GM12878 (cell line): ENCODE measurements at regions not wholly inside any gene's neighbourhood (a gene's known extent, or its start where the extent isn't known, plus 50 kb on each side); places are given as distances from the start of the nearest gene placed in this dataset.

Source experiments
- ATAC-seq: fragments of 200-7000 bp; cut with Tn5 transposase; 3 replicates; pipeline ENCODE4 v1.9.1; 2020; ENCODE audit warnings: mild to moderate bottlenecking, moderate library complexity
- BruUV-seq: library from RNA; stranded (reverse); fragments of 400-500 nt; replicated peaks from 2 replicates; lab custom pipeline; 2021; lab: Mats Ljungman, UMichigan
- CTCF ChIA-PET: fragments of 300-600 bp; sonication (Branson Sonifier 250); formaldehyde crosslinking; extraction: SDS; loops from one replicate; lab custom pipeline; 2021; ENCODE audit warnings: inconsistent platforms; lab: Yijun Ruan, JAX
- POLR2A ChIA-PET: fragments of 350-600 bp; formaldehyde crosslinking; extraction: SDS; loops from one replicate; lab custom pipeline; 2021; ENCODE audit warnings: inconsistent platforms; lab: Charles Lee
- RAD21 ChIA-PET: fragments of 300-600 bp; sonication (Branson Sonifier 250); formaldehyde crosslinking; loops from one replicate; lab custom pipeline; 2023; ENCODE audit warnings: antibody characterized with exemption; ENCODE audit not compliant: unreplicated experiment; lab: Charles Lee
- SMC1A ChIA-PET: fragments of 300-600 bp; sonication (Branson Sonifier 250); formaldehyde crosslinking; loops from one replicate; lab custom pipeline; 2023; ENCODE audit not compliant: unreplicated experiment, uncharacterized antibody; lab: Charles Lee
- DNase-seq: peaks from one replicate; pipeline ENCODE4 v3.0.0-alpha.2; 2011; ENCODE audit warnings: low read depth, low spot score
- FAIRE-seq: peaks from 3 replicates; lab custom pipeline; 2011; peaks lifted over from hg19 to GRCh38; lab: Jason Lieb, UNC
- H2AFZ ChIP-seq: 2 replicates; pipeline ENCODE4 v1.6.0; 2011; ENCODE audit warnings: low read depth, low read length, control low read depth; ENCODE audit not compliant: control insufficient read depth
- H3K27ac ChIP-seq: 2 replicates; pipeline ENCODE4 v1.5.1; 2011; ENCODE audit warnings: control low read depth; ENCODE audit not compliant: control insufficient read depth, insufficient read depth
- H3K27me3 ChIP-seq, 2 experiments: replicated peaks in 1 of 2; 2 replicates each; pipeline versions ENCODE4 v1.6.0 to v1.6.1; 2011; ENCODE audit warnings: low read length in 1 of 2; ENCODE audit not compliant: control insufficient read depth in 2 of 2, insufficient read depth in 2 of 2
- H3K36me3 ChIP-seq, 2 experiments: 2 replicates each; pipeline ENCODE4 v1.5.1; 2011; ENCODE audit warnings: low read length in 1 of 2; ENCODE audit not compliant: control insufficient read depth in 2 of 2, insufficient read depth in 2 of 2
- H3K4me1 ChIP-seq: 2 replicates; pipeline ENCODE4 v1.6.1; 2011; ENCODE audit warnings: mild to moderate bottlenecking, low read length, moderate library complexity, mixed read lengths; ENCODE audit not compliant: control insufficient read depth, insufficient read depth
- H3K4me2 ChIP-seq: 2 replicates; pipeline ENCODE4 v1.6.0; 2011; ENCODE audit warnings: control low read depth; ENCODE audit not compliant: control insufficient read depth, insufficient read depth
- H3K4me3 ChIP-seq: fragments of 200-600 bp; sonication (generic); 2 replicates; pipeline ENCODE4 v1.5.1; 2016
- H3K79me2 ChIP-seq: 2 replicates; pipeline ENCODE4 v1.6.0; 2011; ENCODE audit warnings: low read length; ENCODE audit not compliant: control insufficient read depth, insufficient read depth
- H3K9ac ChIP-seq: 2 replicates; pipeline ENCODE4 v1.8.0; 2011; ENCODE audit warnings: low read length, control low read depth, mixed read lengths; ENCODE audit not compliant: control insufficient read depth, insufficient read depth
- H3K9me3 ChIP-seq: replicated peaks from 3 replicates; pipeline ENCODE4 v1.5.1; 2011; ENCODE audit warnings: mild to moderate bottlenecking, low read length; ENCODE audit not compliant: control insufficient read depth, insufficient read depth
- H4K20me1 ChIP-seq: 2 replicates; pipeline ENCODE4 v1.6.0; 2011; ENCODE audit not compliant: control insufficient read depth, insufficient read depth
- BCL11A ChIP-seq: IDR thresholded peaks from 2 replicates; pipeline ENCODE4 v1.6.1; 2011; ENCODE audit warnings: low read depth, low read length
- CREB1 ChIP-seq: IDR thresholded peaks from 2 replicates; pipeline ENCODE4 v1.6.1; 2012; ENCODE audit warnings: low read depth, mild to moderate bottlenecking, inconsistent platforms
- KDM1A ChIP-seq: fragments of 200-600 bp; sonication (generic); IDR thresholded peaks from 2 replicates; pipeline ENCODE4 v1.6.1; 2016; ENCODE audit warnings: borderline replicate concordance
- NFYA ChIP-seq: IDR thresholded peaks from 2 replicates; pipeline ENCODE4 v1.6.1; 2011; ENCODE audit warnings: low read depth, mild to moderate bottlenecking, low read length, improper control_type of control experiment, borderline replicate concordance
- POLR2AphosphoS5 ChIP-seq: IDR thresholded peaks from 2 replicates; pipeline ENCODE4 v1.6.1; 2011; ENCODE audit warnings: mild to moderate bottlenecking, low read length, inconsistent platforms
- SKIL ChIP-seq: fragments of 450-650 bp; IDR thresholded peaks from 2 replicates; pipeline ENCODE4 v1.6.1; 2017; ENCODE audit warnings: mild to moderate bottlenecking, low read depth, inconsistent platforms; ENCODE audit not compliant: poor library complexity, severe bottlenecking
- SMARCA5 ChIP-seq: fragments of 450-650 bp; IDR thresholded peaks from 2 replicates; pipeline ENCODE4 v1.6.1; 2017; ENCODE audit warnings: mild to moderate bottlenecking
- SUZ12 ChIP-seq: fragments of 200-600 bp; sonication (generic); IDR thresholded peaks from one replicate; pipeline ENCODE4 v1.6.1; 2018; ENCODE audit warnings: antibody characterized with exemption, mild to moderate bottlenecking; ENCODE audit not compliant: unreplicated experiment
- ZNF207 ChIP-seq: fragments of 450-650 bp; IDR thresholded peaks from 2 replicates; pipeline ENCODE4 v1.6.1; 2014; ENCODE audit warnings: antibody characterized with exemption, mild to moderate bottlenecking, borderline replicate concordance
- ZNF274 ChIP-seq: IDR thresholded peaks from one replicate; pipeline ENCODE4 v1.8.0; 2011; ENCODE audit not compliant: insufficient read length, insufficient read depth
- WGBS: methylation state at CpG from one replicate; pipeline ENCODE4 v1.1.6; 2016; ENCODE audit warnings: low lambda C conversion rate; ENCODE audit not compliant: insufficient replicate concordance, insufficient coverage; ENCODE audit errors: missing lambda C conversion rate; 5-methylcytosine and 5-hydroxymethylcytosine counted together
- in situ Hi-C: fragments of 300-500 bp; cut with MboI; formaldehyde crosslinking; loops from 9 replicates; pipeline ENCODE4 v1.14.3; 2018; ENCODE audit warnings: mixed read lengths
- intact Hi-C: fragments of 100-400 bp; cut with micrococcal nuclease; formaldehyde crosslinking; loops from one replicate; pipeline ENCODE4 v1.14.2; 2022; ENCODE audit not compliant: unreplicated experiment
- TF ChIP-seq, protein P1 (sequence below): fragments of 450-650 bp; formaldehyde crosslinking; IDR thresholded peaks from 2 replicates; pipeline ENCODE4 v1.4.0; 2022; ENCODE audit warnings: mild to moderate bottlenecking, moderate library complexity
- TF ChIP-seq, protein P2 (sequence below): fragments of 450-650 bp; IDR thresholded peaks from 2 replicates; pipeline ENCODE4 v1.6.1; 2018; ENCODE audit warnings: mild to moderate bottlenecking, low read depth, moderate library complexity; ENCODE audit not compliant: partially characterized antibody
- TF ChIP-seq, protein P3 (sequence below): fragments of 450-650 bp; IDR thresholded peaks from 2 replicates; pipeline ENCODE4 v1.6.1; 2017; ENCODE audit warnings: mild to moderate bottlenecking, moderate library complexity

DNA sequence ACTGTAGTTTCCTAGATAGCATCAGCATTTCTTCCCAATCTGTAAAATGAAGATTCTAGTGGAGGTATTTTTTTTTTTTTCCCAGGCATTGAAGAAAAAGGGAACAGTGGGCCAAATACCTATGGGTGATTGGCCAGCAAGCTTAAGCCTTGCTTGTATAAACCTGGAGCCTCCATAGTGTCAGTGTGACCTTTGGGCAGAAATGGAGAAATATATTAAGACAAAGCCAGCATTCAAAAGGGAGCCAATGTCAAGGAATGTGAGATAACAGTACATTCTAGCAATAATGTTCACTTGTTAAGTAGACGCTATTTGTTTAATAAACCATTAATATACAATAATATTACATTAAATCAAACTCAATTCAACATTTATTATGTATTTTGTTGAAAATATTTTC is 275.4 kb downstream of the FOXA2 start:
- Histone ChIP-seq H3K4me3 (no peak overlapping the region), H3K4me1 (no peaks in the 10 kb centered on the region), H3K27ac (no peak overlapping the region), H3K9me3 (no peaks in the 10 kb centered on the region), H3K36me3 (no peaks in the 10 kb centered on the region), H3K79me2 (no peaks in the 10 kb centered on the region), H3K4me2 (no peak overlapping the region), H3K9ac (no peak overlapping the region), H4K20me1 (no peaks in the 10 kb centered on the region), H3K27me3 (no peaks in the 10 kb centered on the region), H2AFZ (no peak overlapping the region)
- ChIA-PET RAD21 (no interaction called here), SMC1A (no interaction called here), CTCF (no interaction called here), POLR2A (interaction anchor here (0.6 to 0.7 kb wide), 2 partner anchors 18 to 34 kb away, joined by 3 to 4 read pairs; no protein-coding TSS in a partner anchor)
- ATAC-seq = no peak
- WGBS = 38% methylated on average over 1 of the region's 1 CpG
- DNase-seq = no peak
- intact Hi-C loops = no loop called here
- in situ Hi-C loops = no loop called here
- no TSS peak for BruUV-seq
- no peak for FAIRE-seq
- TF ChIP-seq, protein P1, sequence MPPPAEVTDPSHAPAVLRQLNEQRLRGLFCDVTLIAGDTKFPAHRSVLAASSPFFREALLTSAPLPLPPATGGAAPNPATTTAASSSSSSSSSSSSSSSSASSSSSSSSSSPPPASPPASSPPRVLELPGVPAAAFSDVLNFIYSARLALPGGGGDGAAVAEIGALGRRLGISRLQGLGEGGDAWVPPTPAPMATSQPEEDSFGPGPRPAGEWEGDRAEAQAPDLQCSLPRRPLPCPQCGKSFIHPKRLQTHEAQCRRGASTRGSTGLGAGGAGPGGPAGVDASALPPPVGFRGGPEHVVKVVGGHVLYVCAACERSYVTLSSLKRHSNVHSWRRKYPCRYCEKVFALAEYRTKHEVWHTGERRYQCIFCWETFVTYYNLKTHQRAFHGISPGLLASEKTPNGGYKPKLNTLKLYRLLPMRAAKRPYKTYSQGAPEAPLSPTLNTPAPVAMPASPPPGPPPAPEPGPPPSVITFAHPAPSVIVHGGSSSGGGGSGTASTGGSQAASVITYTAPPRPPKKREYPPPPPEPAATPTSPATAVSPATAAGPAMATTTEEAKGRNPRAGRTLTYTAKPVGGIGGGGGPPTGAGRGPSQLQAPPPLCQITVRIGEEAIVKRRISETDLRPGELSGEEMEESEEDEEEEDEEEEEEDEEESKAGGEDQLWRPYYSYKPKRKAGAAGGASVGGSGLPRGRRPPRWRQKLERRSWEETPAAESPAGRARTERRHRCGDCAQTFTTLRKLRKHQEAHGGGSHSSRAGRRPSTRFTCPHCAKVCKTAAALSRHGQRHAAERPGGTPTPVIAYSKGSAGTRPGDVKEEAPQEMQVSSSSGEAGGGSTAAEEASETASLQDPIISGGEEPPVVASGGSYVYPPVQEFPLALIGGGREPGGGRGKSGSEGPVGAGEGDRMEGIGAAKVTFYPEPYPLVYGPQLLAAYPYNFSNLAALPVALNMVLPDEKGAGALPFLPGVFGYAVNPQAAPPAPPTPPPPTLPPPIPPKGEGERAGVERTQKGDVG (CRISPR knock-in tag) = no peak
- TF ChIP-seq SMARCA5 (no peak), BCL11A (no peak), NFYA (no peak), CREB1 (no peak), KDM1A (no peak), ZNF207 (no peak), SKIL (no peak), ZNF274 (no peak), POLR2AphosphoS5 (no peak), SUZ12 (no peak)
- TF ChIP-seq, protein P2, sequence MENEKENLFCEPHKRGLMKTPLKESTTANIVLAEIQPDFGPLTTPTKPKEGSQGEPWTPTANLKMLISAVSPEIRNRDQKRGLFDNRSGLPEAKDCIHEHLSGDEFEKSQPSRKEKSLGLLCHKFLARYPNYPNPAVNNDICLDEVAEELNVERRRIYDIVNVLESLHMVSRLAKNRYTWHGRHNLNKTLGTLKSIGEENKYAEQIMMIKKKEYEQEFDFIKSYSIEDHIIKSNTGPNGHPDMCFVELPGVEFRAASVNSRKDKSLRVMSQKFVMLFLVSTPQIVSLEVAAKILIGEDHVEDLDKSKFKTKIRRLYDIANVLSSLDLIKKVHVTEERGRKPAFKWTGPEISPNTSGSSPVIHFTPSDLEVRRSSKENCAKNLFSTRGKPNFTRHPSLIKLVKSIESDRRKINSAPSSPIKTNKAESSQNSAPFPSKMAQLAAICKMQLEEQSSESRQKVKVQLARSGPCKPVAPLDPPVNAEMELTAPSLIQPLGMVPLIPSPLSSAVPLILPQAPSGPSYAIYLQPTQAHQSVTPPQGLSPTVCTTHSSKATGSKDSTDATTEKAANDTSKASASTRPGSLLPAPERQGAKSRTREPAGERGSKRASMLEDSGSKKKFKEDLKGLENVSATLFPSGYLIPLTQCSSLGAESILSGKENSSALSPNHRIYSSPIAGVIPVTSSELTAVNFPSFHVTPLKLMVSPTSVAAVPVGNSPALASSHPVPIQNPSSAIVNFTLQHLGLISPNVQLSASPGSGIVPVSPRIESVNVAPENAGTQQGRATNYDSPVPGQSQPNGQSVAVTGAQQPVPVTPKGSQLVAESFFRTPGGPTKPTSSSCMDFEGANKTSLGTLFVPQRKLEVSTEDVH = no peak
- TF ChIP-seq, protein P3, sequence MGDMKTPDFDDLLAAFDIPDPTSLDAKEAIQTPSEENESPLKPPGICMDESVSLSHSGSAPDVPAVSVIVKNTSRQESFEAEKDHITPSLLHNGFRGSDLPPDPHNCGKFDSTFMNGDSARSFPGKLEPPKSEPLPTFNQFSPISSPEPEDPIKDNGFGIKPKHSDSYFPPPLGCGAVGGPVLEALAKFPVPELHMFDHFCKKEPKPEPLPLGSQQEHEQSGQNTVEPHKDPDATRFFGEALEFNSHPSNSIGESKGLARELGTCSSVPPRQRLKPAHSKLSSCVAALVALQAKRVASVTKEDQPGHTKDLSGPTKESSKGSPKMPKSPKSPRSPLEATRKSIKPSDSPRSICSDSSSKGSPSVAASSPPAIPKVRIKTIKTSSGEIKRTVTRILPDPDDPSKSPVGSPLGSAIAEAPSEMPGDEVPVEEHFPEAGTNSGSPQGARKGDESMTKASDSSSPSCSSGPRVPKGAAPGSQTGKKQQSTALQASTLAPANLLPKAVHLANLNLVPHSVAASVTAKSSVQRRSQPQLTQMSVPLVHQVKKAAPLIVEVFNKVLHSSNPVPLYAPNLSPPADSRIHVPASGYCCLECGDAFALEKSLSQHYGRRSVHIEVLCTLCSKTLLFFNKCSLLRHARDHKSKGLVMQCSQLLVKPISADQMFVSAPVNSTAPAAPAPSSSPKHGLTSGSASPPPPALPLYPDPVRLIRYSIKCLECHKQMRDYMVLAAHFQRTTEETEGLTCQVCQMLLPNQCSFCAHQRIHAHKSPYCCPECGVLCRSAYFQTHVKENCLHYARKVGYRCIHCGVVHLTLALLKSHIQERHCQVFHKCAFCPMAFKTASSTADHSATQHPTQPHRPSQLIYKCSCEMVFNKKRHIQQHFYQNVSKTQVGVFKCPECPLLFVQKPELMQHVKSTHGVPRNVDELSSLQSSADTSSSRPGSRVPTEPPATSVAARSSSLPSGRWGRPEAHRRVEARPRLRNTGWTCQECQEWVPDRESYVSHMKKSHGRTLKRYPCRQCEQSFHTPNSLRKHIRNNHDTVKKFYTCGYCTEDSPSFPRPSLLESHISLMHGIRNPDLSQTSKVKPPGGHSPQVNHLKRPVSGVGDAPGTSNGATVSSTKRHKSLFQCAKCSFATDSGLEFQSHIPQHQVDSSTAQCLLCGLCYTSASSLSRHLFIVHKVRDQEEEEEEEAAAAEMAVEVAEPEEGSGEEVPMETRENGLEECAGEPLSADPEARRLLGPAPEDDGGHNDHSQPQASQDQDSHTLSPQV = no peak
